ENCODE measurements at regions not wholly inside any gene's neighbourhood (a gene's known extent, or its start where the extent isn't known, plus 50 kb on each side); places are given as distances from the start of the nearest gene placed in this dataset.

DNA sequence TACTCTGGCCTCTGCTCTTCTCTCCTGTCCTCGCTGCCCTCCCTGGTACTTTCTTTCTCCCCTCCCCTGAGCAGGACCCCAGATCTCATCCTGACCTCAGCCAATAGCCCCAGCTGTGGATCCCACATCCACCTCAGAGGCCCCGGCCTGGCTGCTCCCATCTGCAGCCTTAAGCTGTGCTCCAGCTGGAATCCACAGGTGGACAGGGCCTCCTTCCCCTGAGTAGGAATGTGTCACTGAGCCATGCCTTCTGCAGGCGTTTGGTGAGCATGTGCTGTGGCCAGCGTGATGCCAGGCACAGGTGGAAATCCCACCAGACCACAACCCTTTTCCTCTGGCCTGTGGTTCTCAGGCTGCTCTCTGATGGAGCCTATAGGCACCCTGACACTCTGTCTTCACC is 68.9 kb downstream of the C5orf15 start:
- H3K23me2 ChIP-seq (ENCODE audit: low read depth, low read length), result peaks cover 2% of the 10 kb centered on the region; the same call in 1 of the 2 replicates
- H2AK5ac ChIP-seq (ENCODE audit: low read depth, low read length), result no peak overlapping the region
- FAIRE-seq (no peak), DNase-seq (ENCODE audit: low read depth in 1 of 2, low spot score in 2 of 2) (no peak)
- H4K8ac ChIP-seq (ENCODE audit: extremely low read depth, insufficient read depth, low read length), result no peak overlapping the region
- H4K5ac ChIP-seq (ENCODE audit: insufficient read length, low read depth, low read length), result no peak overlapping the region
- no peak overlapping the region for H4K91ac ChIP-seq (replicated peaks; ENCODE audit: insufficient read length, low read length)
- no peak overlapping the region for H3K18ac ChIP-seq (ENCODE audit: extremely low read depth, low read length)
- 75% methylated on average over 4 of the region's 4 CpGs; no CpG with 5 or more reads in 1 of the 2 experiments for WGBS, 2 experiments (ENCODE audit: extremely low coverage in 1 of 2, insufficient coverage in 1 of 2, insufficient read length in 1 of 2, insufficient replicate concordance in 2 of 2, low coverage in 1 of 2, low lambda C conversion rate in 2 of 2, missing lambda C conversion rate in 1 of 2)
- no peak overlapping the region for H3K4me2 ChIP-seq (ENCODE audit: insufficient read depth in 1 of 2, low read depth in 2 of 2, low read length in 2 of 2)
- H3K79me1 ChIP-seq (ENCODE audit: low read depth, low read length), result no peaks in the 10 kb centered on the region
- H2BK120ac ChIP-seq (replicated peaks; ENCODE audit: low read depth, low read length), result no peak overlapping the region
- no peak overlapping the region for H2BK12ac ChIP-seq (ENCODE audit: low read depth, low read length)
- no peaks in the 10 kb centered on the region for H4K20me1 ChIP-seq (replicated peaks in 1 of 2; ENCODE audit: control insufficient read depth in 1 of 2, insufficient read depth in 2 of 2, low read length in 2 of 2)
- H3K27me3 ChIP-seq (replicated peaks in 1 of 4; ENCODE audit: control insufficient read depth in 3 of 4, extremely low read depth in 1 of 4, insufficient read depth in 3 of 4, low read length in 3 of 4), result no peaks in the 10 kb centered on the region; a peak in 1 of 7 replicates
- no peak overlapping the region for H3K27ac ChIP-seq (ENCODE audit: low read depth, low read length)
- H3K4ac ChIP-seq (replicated peaks; ENCODE audit: insufficient read length, low read depth, low read length), result no peak overlapping the region
- CTCF ChIA-PET (ENCODE audit: partially characterized antibody), result interaction anchor here (0.7 kb wide), 1 partner anchor 18 kb away, joined by 3 read pairs; no protein-coding TSS in a partner anchor
- no peak overlapping the region for H3K9ac ChIP-seq (replicated peaks in 1 of 4; ENCODE audit: extremely low read depth in 1 of 4, low read depth in 3 of 4, low read length in 3 of 4)
- POLR2A ChIA-PET (ENCODE audit: partially characterized antibody), result no interaction called here
- no peaks in the 10 kb centered on the region for H3K79me2 ChIP-seq (ENCODE audit: control insufficient read depth in 1 of 2, insufficient read depth in 2 of 2, low read length in 2 of 2)
- no peak overlapping the region for H2BK15ac ChIP-seq (ENCODE audit: low read length)
- H3K9me3 ChIP-seq (ENCODE audit: insufficient read depth in 2 of 2, low read depth in 1 of 2, low read length in 1 of 2), result no peaks in the 10 kb centered on the region
- H3K14ac ChIP-seq (ENCODE audit: insufficient read length), result no peak overlapping the region
- no peak overlapping the region for H2BK5ac ChIP-seq (ENCODE audit: low read depth, low read length)
- H3K36me3 ChIP-seq (ENCODE audit: control insufficient read depth in 2 of 4, insufficient read depth in 4 of 4, low read length in 3 of 4), result no peaks in the 10 kb centered on the region
- H3K56ac ChIP-seq (replicated peaks; ENCODE audit: insufficient read length, low read depth, low read length), result no peak overlapping the region
- no peak overlapping the region for H3K23ac ChIP-seq (ENCODE audit: insufficient read length)
- H3K4me1 ChIP-seq (replicated peaks in 1 of 4; ENCODE audit: control insufficient read depth in 3 of 4, insufficient read depth in 4 of 4, low read length in 3 of 4), result no peaks in the 10 kb centered on the region
- no peak overlapping the region for H2BK20ac ChIP-seq (ENCODE audit: low read length)
- no peak overlapping the region; the same call in 1 of the 2 replicates for H2AFZ ChIP-seq (ENCODE audit: low read length)
- H3K4me3 ChIP-seq (ENCODE audit: extremely low read depth in 1 of 4, insufficient read depth in 2 of 4, low read depth in 3 of 4, low read length in 4 of 4), result no peak overlapping the region
- no peak for TF ChIP-seq SAP30 (IDR thresholded peaks at IDR 0.05; ENCODE audit: insufficient read depth, insufficient replicate concordance, low read length)
- TF ChIP-seq CHD2 (IDR thresholded peaks at IDR 0.05; ENCODE audit: low read length), result no peak
- TF ChIP-seq SP2 (IDR thresholded peaks at IDR 0.05; ENCODE audit: low read length), result no peak
- TF ChIP-seq, protein P1, sequence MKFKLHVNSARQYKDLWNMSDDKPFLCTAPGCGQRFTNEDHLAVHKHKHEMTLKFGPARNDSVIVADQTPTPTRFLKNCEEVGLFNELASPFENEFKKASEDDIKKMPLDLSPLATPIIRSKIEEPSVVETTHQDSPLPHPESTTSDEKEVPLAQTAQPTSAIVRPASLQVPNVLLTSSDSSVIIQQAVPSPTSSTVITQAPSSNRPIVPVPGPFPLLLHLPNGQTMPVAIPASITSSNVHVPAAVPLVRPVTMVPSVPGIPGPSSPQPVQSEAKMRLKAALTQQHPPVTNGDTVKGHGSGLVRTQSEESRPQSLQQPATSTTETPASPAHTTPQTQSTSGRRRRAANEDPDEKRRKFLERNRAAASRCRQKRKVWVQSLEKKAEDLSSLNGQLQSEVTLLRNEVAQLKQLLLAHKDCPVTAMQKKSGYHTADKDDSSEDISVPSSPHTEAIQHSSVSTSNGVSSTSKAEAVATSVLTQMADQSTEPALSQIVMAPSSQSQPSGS (IDR thresholded peaks at IDR 0.05; ENCODE audit: low read length), result no peak
- no peak for TF ChIP-seq FOSL1 (IDR thresholded peaks at IDR 0.05; ENCODE audit: insufficient read depth, low read depth, low read length)
- TF ChIP-seq YY1 (IDR thresholded peaks at IDR 0.05; ENCODE audit: low read depth, low read length), result no peak
- no peak for TF ChIP-seq RFX5 (IDR thresholded peaks at IDR 0.05; ENCODE audit: borderline replicate concordance, low read depth, low read length)
- no peak for TF ChIP-seq RAD21 (IDR thresholded peaks at IDR 0.05 in 1 of 2, conservative IDR thresholded peaks at IDR 0.05 in 1 of 2; ENCODE audit: low read depth in 2 of 2, low read length in 2 of 2)
- TF ChIP-seq CTBP2 (IDR thresholded peaks at IDR 0.05; ENCODE audit: borderline replicate concordance, insufficient read depth, insufficient read length, low read length), result no peak
- TF ChIP-seq TBP (IDR thresholded peaks at IDR 0.05; ENCODE audit: low read depth, low read length), result no peak
- no peak for TF ChIP-seq POLR2A (IDR thresholded peaks at IDR 0.05; ENCODE audit: control extremely low read depth in 1 of 2, low read depth in 2 of 2, low read length in 2 of 2)
- no peak for TF ChIP-seq TCF12 (IDR thresholded peaks at IDR 0.05; ENCODE audit: low read depth, low read length)
- no peak for TF ChIP-seq SIX5 (IDR thresholded peaks at IDR 0.05; ENCODE audit: low read depth, low read length)
- TF ChIP-seq CHD1 (IDR thresholded peaks at IDR 0.05; ENCODE audit: low read depth, low read length), result no peak
